ENCODE measurements at regions not wholly inside any gene's neighbourhood (a gene's known extent, or its start where the extent isn't known, plus 50 kb on each side); places are given as distances from the start of the nearest gene placed in this dataset.

GRCh38 chr17:77769215-77769614, 189.3 kb upstream of the TNRC6C start:
- no peaks in the 10 kb centered on the region for H3K27me3 ChIP-seq
- no peak overlapping the region for H3K27ac ChIP-seq
- H3K4me1 ChIP-seq = peaks cover 0 to 14% (median 8%) of the 10 kb centered on the region in 12 donors
- ATAC-seq (no peak), DNase-seq (no peak)
- no peaks in the 10 kb centered on the region for H3K9me3 ChIP-seq
- intact Hi-C loops (cut with DNase I) = loop anchor here in 1 of 10 donors (10.0 kb wide), 1 partner anchor 64 kb away; no protein-coding TSS in a partner anchor
- no peak overlapping the region for H3K4me3 ChIP-seq
- 70 to 76% (median 72%) methylated on average over 7 of the region's 7 CpGs for WGBS, 4 donors
- no peak for TF ChIP-seq POLR2A (IDR thresholded peaks at IDR 0.05)
- no peak for TF ChIP-seq CTCF (IDR thresholded peaks at IDR 0.05)
- no peaks in the 10 kb centered on the region for H3K36me3 ChIP-seq

GRCh38 chr17:77769762-77770161, 188.7 kb upstream of the TNRC6C start:
- WGBS, 4 donors = 78 to 90% (median 86%) methylated on average over 11 of the region's 11 CpGs
- H3K4me1 ChIP-seq = peaks cover 0 to 14% (median 8%) of the 10 kb centered on the region in 12 donors
- intact Hi-C loops (cut with DNase I) = loop anchor here in 9 of 10 donors (5.0 to 10.0 kb wide), 9 partner anchors 55 to 243 kb away; partner anchors contain the start of gene TNRC6C (in 3 of the 9)
- H3K9me3 ChIP-seq = no peaks in the 10 kb centered on the region
- TF ChIP-seq POLR2A (IDR thresholded peaks at IDR 0.05) (no peak), CTCF (IDR thresholded peaks at IDR 0.05) (no peak)
- ATAC-seq (no peak), DNase-seq (no peak)
- H3K36me3 ChIP-seq = no peaks in the 10 kb centered on the region
- no peaks in the 10 kb centered on the region for H3K27me3 ChIP-seq
- no peak overlapping the region for H3K4me3 ChIP-seq
- H3K27ac ChIP-seq = no peak overlapping the region

GRCh38 chr17:77770331-77771105, 188.0 kb upstream of the TNRC6C start:
- Histone ChIP-seq H3K36me3 (no peaks in the 10 kb centered on the region), H3K27me3 (no peaks in the 10 kb centered on the region), H3K9me3 (no peaks in the 10 kb centered on the region), H3K4me1 (peaks cover 0 to 14% (median 8%) of the 10 kb centered on the region in 12 donors), H3K27ac (no peak overlapping the region), H3K4me3 (no peak overlapping the region)
- WGBS, 4 donors = 82 to 86% (median 84%) methylated on average over 9 to 17 of the region's 17 CpGs
- TF ChIP-seq CTCF (IDR thresholded peaks at IDR 0.05) (no peak), POLR2A (IDR thresholded peaks at IDR 0.05) (no peak)
- DNase-seq = peak in 4 of 5 donors; percentile 36 to 66 (median 56)
- intact Hi-C loops (cut with DNase I) = loop anchor here in 8 of 10 donors (5.0 to 10.0 kb wide), 8 partner anchors 54 to 242 kb away; partner anchors contain the start of gene TNRC6C (in 3 of the 8)
- peak in 3 of 4 donors; percentile 37 to 87 (median 44) for ATAC-seq

- Histone ChIP-seq H3K4me3 (no peak overlapping the region), H3K9me3 (no peaks in the 10 kb centered on the region), H3K27ac (no peak overlapping the region), H3K36me3 (no peaks in the 10 kb centered on the region), H3K4me1 (peaks cover 0 to 14% (median 8%) of the 10 kb centered on the region in 12 donors), H3K27me3 (no peaks in the 10 kb centered on the region)
- no peak for TF ChIP-seq CTCF (IDR thresholded peaks at IDR 0.05)
- no peak for TF ChIP-seq POLR2A (IDR thresholded peaks at IDR 0.05)
- ATAC-seq (no peak), DNase-seq (no peak)
- intact Hi-C loops (cut with DNase I) = loop anchor here in 8 of 10 donors (5.0 to 10.0 kb wide), 8 partner anchors 54 to 241 kb away; partner anchors contain the start of gene TNRC6C (in 3 of the 8)
- WGBS, 4 donors = 88 to 95% (median 94%) methylated on average over 7 to 14 of the region's 14 CpGs
These were observed 187.4 kb upstream of the TNRC6C start for GRCh38 chr17:77771145-77771544.
